Central memory CD8-positive, alpha-beta T cell (primary cell): ENCODE measurements at regions not wholly inside any gene's neighbourhood (a gene's known extent, or its start where the extent isn't known, plus 50 kb on each side); places are given as distances from the start of the nearest gene placed in this dataset.
"Not testable (repeated sequence)": the region's sequence is repeated elsewhere in the genome, so short reads cannot be mapped to it uniquely, and the experiment has no call there.

ENCODE experiments used
- ATAC-seq: fragments of 150-1000 bp; cut with Tn5 transposase; replicated peaks from 2 replicates; pipeline ENCODE4 v1.10.0; 2022; ENCODE audit warnings: mild to moderate bottlenecking, moderate FRiP score, moderate number of reproducible peaks; ENCODE audit not compliant: poor library complexity, severe bottlenecking; ENCODE audit errors: extremely low read depth
- DNase-seq, 2 donors: peaks; one replicate each; pipeline ENCODE4 v3.0.0; 2021; ENCODE audit warnings: low spot score in 2 of 2
- H3K27ac Mint-ChIP-seq: one replicate; pipeline ENCODE4 v1.8.0; 2022; ENCODE audit warnings: low read depth, mild to moderate bottlenecking, moderate library complexity, mixed read lengths
- H3K27me3 Mint-ChIP-seq: one replicate; pipeline ENCODE4 v1.8.0; 2022; ENCODE audit warnings: mixed read lengths
- H3K36me3 Mint-ChIP-seq: one replicate; pipeline ENCODE4 v1.8.0; 2022; ENCODE audit warnings: mild to moderate bottlenecking, moderate library complexity, mixed read lengths; ENCODE audit not compliant: insufficient read depth
- H3K4me1 Mint-ChIP-seq: one replicate; pipeline ENCODE4 v1.8.0; 2022; ENCODE audit warnings: mixed read lengths
- H3K4me3 Mint-ChIP-seq: one replicate; pipeline ENCODE4 v1.8.0; 2022; ENCODE audit warnings: mild to moderate bottlenecking, moderate library complexity, mixed read lengths
- H3K9me3 Mint-ChIP-seq: one replicate; pipeline ENCODE4 v1.8.0; 2022; ENCODE audit warnings: mixed read lengths

- no peak for ATAC-seq
- DNase-seq: no peak
- no peaks in the 10 kb centered on the region for H3K4me1 Mint-ChIP-seq
- H3K9me3 Mint-ChIP-seq: no peaks in the 10 kb centered on the region
- H3K27ac Mint-ChIP-seq: no peak overlapping the region
- no peaks in the 10 kb centered on the region for H3K36me3 Mint-ChIP-seq
- H3K4me3 Mint-ChIP-seq: no peak overlapping the region
- peaks cover 41% of the 10 kb centered on the region for H3K27me3 Mint-ChIP-seq
Measured at GRCh38 chr5:90338712-90339372, 70.7 kb downstream of the CETN3 start.

DNA sequence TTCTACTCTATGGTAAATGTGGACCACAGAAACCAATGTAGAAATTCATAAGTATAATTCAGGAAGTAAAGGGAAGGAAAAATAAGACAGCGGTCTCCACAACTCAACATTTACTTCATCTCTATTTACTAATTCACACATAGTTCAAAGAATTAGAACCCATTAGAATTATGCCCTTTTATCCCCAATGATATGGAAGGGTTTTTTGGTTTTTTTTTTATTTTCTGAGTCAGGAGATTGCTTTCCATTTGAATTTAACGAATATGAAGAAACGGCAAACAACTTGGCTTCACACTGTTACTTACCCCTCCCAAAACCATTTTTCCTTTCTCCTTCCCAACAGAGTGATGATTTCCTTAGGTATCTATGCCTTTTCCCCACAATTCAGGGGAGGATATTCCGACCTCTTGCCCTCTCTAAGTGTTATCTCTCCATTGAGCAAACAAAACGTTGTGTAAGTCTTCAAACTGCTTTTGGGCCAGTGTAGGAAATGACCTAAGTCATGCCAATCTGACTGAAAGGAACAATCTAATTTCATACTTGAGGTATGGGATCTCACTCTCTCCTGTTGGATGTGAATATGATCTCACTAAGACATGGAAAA, 72.0 kb downstream of the CETN3 start:
- Mint-ChIP-seq H3K27ac (no peak overlapping the region), H3K9me3 (no peaks in the 10 kb centered on the region), H3K4me1 (no peaks in the 10 kb centered on the region), H3K27me3 (peaks cover 39% of the 10 kb centered on the region), H3K4me3 (no peak overlapping the region), H3K36me3 (no peaks in the 10 kb centered on the region)
- ATAC-seq: no peak
- no peak for DNase-seq

GRCh38 chr5:90336752-90337151, 72.8 kb downstream of the CETN3 start:
- ATAC-seq: no peak
- no peak for DNase-seq
- Mint-ChIP-seq H3K27me3 (peaks cover 45% of the 10 kb centered on the region), H3K36me3 (no peaks in the 10 kb centered on the region), H3K4me3 (no peak overlapping the region), H3K9me3 (no peaks in the 10 kb centered on the region), H3K27ac (no peak overlapping the region), H3K4me1 (no peaks in the 10 kb centered on the region)

GRCh38 chr5:90334741-90335140, 74.8 kb downstream of the CETN3 start:
- no peak for ATAC-seq
- DNase-seq: no peak

DNA sequence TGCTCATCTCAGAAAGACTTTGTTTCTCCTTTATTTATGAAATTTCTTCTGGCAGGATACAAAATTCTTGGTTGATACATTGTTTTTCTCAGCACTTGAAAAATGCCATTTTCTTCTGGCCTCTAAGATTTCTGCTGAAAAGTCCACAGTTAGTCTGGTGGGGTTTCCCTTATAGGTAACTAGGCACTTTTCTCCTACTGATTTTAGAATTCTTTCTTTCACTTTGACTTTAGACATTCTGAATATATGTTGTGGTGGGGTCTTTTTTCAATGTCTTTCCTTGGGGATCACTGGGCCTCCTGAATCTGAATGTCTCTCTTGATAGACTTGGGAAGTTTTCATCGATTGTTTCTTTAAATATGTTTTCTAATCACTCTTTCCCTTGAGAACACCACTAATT, 79.6 kb downstream of the CETN3 start:
- H3K36me3 Mint-ChIP-seq: no peaks in the 10 kb centered on the region
- no peak for ATAC-seq

More at GRCh38 chr5:90334741-90335140, 74.8 kb downstream of the CETN3 start:
- no peak overlapping the region for H3K27ac Mint-ChIP-seq
- H3K27me3 Mint-ChIP-seq: peaks cover 49% of the 10 kb centered on the region
- no peaks in the 10 kb centered on the region for H3K36me3 Mint-ChIP-seq
- H3K4me3 Mint-ChIP-seq: no peak overlapping the region
- H3K9me3 Mint-ChIP-seq: no peaks in the 10 kb centered on the region
- no peaks in the 10 kb centered on the region for H3K4me1 Mint-ChIP-seq

GRCh38 chr5:90326995-90327394, 82.6 kb downstream of the CETN3 start:
- H3K27me3 Mint-ChIP-seq: peaks cover 55% of the 10 kb centered on the region
- DNase-seq: no peak
- H3K9me3 Mint-ChIP-seq: peaks cover 6% of the 10 kb centered on the region
- H3K4me3 Mint-ChIP-seq: no peak overlapping the region
- ATAC-seq: no peak
- H3K36me3 Mint-ChIP-seq: no peaks in the 10 kb centered on the region
- no peak overlapping the region for H3K27ac Mint-ChIP-seq
- no peaks in the 10 kb centered on the region for H3K4me1 Mint-ChIP-seq

More for the DNA sequence above, 79.6 kb downstream of the CETN3 start:
- H3K9me3 Mint-ChIP-seq: no peaks in the 10 kb centered on the region
- H3K27ac Mint-ChIP-seq: no peak overlapping the region
- DNase-seq: no peak
- H3K27me3 Mint-ChIP-seq: peaks cover 57% of the 10 kb centered on the region
- no peaks in the 10 kb centered on the region for H3K4me1 Mint-ChIP-seq
- H3K4me3 Mint-ChIP-seq: no peak overlapping the region

- Mint-ChIP-seq H3K4me3 (no peak overlapping the region), H3K27me3 (peaks cover 54% of the 10 kb centered on the region), H3K36me3 (no peaks in the 10 kb centered on the region), H3K4me1 (no peaks in the 10 kb centered on the region), H3K27ac (no peak overlapping the region), H3K9me3 (peaks cover 18% of the 10 kb centered on the region)
- ATAC-seq: no peak
- no peak for DNase-seq
Measured at GRCh38 chr5:90325093-90325492, 84.5 kb downstream of the CETN3 start.

- ATAC-seq, H3K27ac Mint-ChIP-seq, DNase-seq, H3K4me3 Mint-ChIP-seq, H3K36me3 Mint-ChIP-seq, H3K4me1 Mint-ChIP-seq: not testable (repeated sequence)
- Mint-ChIP-seq H3K27me3 (peaks cover 27% of the 10 kb centered on the region), H3K9me3 (peaks cover 18% of the 10 kb centered on the region)
Measured at GRCh38 chr5:90320348-90320747, 89.2 kb downstream of the CETN3 start.

- no peaks in the 10 kb centered on the region for H3K27me3 Mint-ChIP-seq
Measured at GRCh38 chr5:90312027-90312426, 97.5 kb downstream of the CETN3 start.

DNA sequence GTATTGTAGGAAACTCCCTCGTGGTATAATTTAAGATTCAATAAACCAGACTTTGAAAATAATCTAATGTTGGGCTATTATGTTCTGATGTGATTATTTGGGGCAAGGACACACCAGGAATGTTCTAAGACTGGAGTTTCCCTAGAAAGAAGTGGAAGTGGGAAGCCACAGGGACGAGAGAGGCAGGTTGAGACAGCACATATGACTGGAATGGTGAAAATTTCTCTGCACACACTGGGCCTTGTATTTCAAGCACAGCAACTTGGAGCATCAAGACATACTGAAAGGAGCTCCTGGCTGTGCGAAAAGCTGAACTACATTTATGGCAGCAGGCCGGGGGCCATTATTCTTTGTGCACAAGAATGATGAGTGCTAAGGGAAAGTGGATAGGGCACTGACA, 98.2 kb downstream of the CETN3 start:
- H3K4me1 Mint-ChIP-seq: no peaks in the 10 kb centered on the region
- no peak overlapping the region for H3K27ac Mint-ChIP-seq
- ATAC-seq (no peak), DNase-seq (no peak)
- no peak overlapping the region for H3K4me3 Mint-ChIP-seq
- no peaks in the 10 kb centered on the region for H3K27me3 Mint-ChIP-seq
- no peaks in the 10 kb centered on the region for H3K36me3 Mint-ChIP-seq
- no peaks in the 10 kb centered on the region for H3K9me3 Mint-ChIP-seq

More at GRCh38 chr5:90312027-90312426, 97.5 kb downstream of the CETN3 start:
- DNase-seq: no peak
- Mint-ChIP-seq H3K4me1 (no peaks in the 10 kb centered on the region), H3K9me3 (no peaks in the 10 kb centered on the region), H3K4me3 (no peak overlapping the region), H3K27ac (no peak overlapping the region), H3K36me3 (no peaks in the 10 kb centered on the region)
- no peak for ATAC-seq

DNA sequence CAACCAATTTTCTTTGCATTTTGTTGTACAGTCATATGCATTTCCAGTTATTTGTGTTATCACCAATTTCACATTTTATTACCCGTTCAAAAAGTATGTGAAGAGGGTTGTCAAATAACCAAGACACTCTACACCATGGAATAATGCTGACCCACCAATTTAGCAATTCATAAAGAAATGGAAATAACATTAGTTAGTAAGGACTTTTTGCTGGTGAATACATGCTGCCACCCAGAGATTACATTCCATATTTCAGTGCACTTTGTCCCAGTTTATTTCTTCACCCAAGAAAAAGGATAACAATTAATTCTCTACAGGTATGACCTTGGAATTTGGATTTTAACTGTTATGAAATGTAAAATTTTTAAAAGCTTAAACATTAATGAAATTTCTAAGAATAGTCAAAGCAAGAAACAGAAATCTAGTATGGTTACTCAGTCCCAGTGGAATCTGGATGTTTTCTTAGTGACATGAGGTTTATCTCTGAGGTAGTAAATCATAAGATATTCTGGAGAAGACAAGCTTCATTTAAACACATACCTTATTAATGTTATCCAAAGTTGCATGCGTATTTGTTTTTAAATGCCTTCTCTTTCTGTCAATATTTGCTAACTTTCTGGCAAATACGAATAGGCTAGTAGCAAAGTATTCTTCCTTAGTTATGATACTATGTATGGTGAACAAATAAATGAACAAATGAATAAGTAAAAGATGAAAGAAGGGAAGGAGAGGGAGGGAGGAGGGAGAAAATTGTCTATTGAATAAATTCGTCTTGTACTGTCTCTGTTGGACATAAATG, 100.6 kb downstream of the CETN3 start:
- Mint-ChIP-seq H3K36me3 (no peaks in the 10 kb centered on the region), H3K27me3 (no peaks in the 10 kb centered on the region), H3K9me3 (no peaks in the 10 kb centered on the region), H3K4me3 (no peak overlapping the region), H3K4me1 (no peaks in the 10 kb centered on the region), H3K27ac (no peak overlapping the region)
- ATAC-seq: no peak
- DNase-seq: no peak

- H3K27ac Mint-ChIP-seq: no peak overlapping the region
- DNase-seq: no peak
- H3K27me3 Mint-ChIP-seq: no peaks in the 10 kb centered on the region
- H3K36me3 Mint-ChIP-seq: no peaks in the 10 kb centered on the region
- no peaks in the 10 kb centered on the region for H3K4me1 Mint-ChIP-seq
- H3K9me3 Mint-ChIP-seq: no peaks in the 10 kb centered on the region
- no peak overlapping the region for H3K4me3 Mint-ChIP-seq
- no peak for ATAC-seq
Measured at GRCh38 chr5:90307782-90308181, 101.8 kb downstream of the CETN3 start.

DNA sequence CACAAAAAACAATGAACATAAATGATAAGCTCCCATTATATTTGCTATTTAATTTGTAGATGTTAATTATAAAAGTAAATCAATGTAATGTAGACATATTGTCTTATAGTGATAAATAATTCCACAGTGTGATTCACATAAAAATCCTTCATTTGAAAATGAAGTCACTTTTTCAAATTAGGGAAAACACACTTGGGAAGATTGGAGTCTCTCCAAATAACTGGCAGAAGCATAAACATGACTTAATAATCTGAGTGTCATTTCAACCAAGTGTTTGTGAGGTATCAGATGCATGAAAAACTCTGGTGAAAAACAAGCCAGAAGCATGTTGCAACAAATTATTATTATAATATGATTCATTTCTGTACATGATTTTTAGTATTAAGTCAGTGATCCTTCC, 102.2 kb downstream of the CETN3 start:
- no peak for DNase-seq
- Mint-ChIP-seq H3K27me3 (no peaks in the 10 kb centered on the region), H3K4me3 (no peak overlapping the region), H3K4me1 (no peaks in the 10 kb centered on the region), H3K36me3 (no peaks in the 10 kb centered on the region), H3K9me3 (no peaks in the 10 kb centered on the region), H3K27ac (no peak overlapping the region)
- ATAC-seq: no peak
